Nephron progenitor cell (in vitro differentiated cells): ENCODE measurements at regions not wholly inside any gene's neighbourhood (a gene's known extent, or its start where the extent isn't known, plus 50 kb on each side); places are given as distances from the start of the nearest gene placed in this dataset.

Experiments
- DNase-seq: peaks from one replicate; pipeline ENCODE4 v3.0.0; 2021
- H3K27ac Mint-ChIP-seq: 2 replicates; pipeline ENCODE4 v1.8.0; 2021; ENCODE audit warnings: mild to moderate bottlenecking, moderate library complexity, mixed read lengths
- H3K27me3 Mint-ChIP-seq: 2 replicates; pipeline ENCODE4 v1.8.0; 2021; ENCODE audit warnings: mild to moderate bottlenecking, low read depth, mixed read lengths; ENCODE audit not compliant: poor library complexity
- H3K36me3 Mint-ChIP-seq: 2 replicates; pipeline ENCODE4 v1.8.0; 2021; ENCODE audit warnings: low read depth, mixed read lengths
- H3K4me1 Mint-ChIP-seq: 2 replicates; pipeline ENCODE4 v1.8.0; 2021; ENCODE audit warnings: mixed read lengths
- H3K4me3 Mint-ChIP-seq: 2 replicates; pipeline ENCODE4 v1.8.0; 2021; ENCODE audit warnings: mild to moderate bottlenecking, moderate library complexity, mixed read lengths
- H3K9me3 Mint-ChIP-seq: 2 replicates; pipeline ENCODE4 v1.8.0; 2021; ENCODE audit warnings: mild to moderate bottlenecking, moderate library complexity, mixed read lengths
- TF ChIP-seq, protein P1 (sequence below): fragments of 200-600 bp; sonication (generic); IDR thresholded peaks from 2 replicates; pipeline ENCODE4 v1.5.0; 2021; ENCODE audit warnings: antibody characterized with exemption

GRCh38 chr10:37667736-37668135, 189.7 kb downstream of the ZNF248 start:
- H3K27ac Mint-ChIP-seq = no peak overlapping the region
- DNase-seq = no peak
- H3K4me1 Mint-ChIP-seq = no peaks in the 10 kb centered on the region
- H3K36me3 Mint-ChIP-seq = peaks cover 7% of the 10 kb centered on the region
- no peak overlapping the region for H3K4me3 Mint-ChIP-seq
- TF ChIP-seq, protein P1, sequence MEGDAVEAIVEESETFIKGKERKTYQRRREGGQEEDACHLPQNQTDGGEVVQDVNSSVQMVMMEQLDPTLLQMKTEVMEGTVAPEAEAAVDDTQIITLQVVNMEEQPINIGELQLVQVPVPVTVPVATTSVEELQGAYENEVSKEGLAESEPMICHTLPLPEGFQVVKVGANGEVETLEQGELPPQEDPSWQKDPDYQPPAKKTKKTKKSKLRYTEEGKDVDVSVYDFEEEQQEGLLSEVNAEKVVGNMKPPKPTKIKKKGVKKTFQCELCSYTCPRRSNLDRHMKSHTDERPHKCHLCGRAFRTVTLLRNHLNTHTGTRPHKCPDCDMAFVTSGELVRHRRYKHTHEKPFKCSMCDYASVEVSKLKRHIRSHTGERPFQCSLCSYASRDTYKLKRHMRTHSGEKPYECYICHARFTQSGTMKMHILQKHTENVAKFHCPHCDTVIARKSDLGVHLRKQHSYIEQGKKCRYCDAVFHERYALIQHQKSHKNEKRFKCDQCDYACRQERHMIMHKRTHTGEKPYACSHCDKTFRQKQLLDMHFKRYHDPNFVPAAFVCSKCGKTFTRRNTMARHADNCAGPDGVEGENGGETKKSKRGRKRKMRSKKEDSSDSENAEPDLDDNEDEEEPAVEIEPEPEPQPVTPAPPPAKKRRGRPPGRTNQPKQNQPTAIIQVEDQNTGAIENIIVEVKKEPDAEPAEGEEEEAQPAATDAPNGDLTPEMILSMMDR = no peak
- H3K27me3 Mint-ChIP-seq = peaks cover 3% of the 10 kb centered on the region
- peaks cover 83% of the 10 kb centered on the region for H3K9me3 Mint-ChIP-seq

- DNase-seq = no peak
- Mint-ChIP-seq H3K27ac (no peak overlapping the region), H3K36me3 (no peaks in the 10 kb centered on the region), H3K27me3 (no peaks in the 10 kb centered on the region), H3K9me3 (peaks cover 91% of the 10 kb centered on the region), H3K4me1 (no peaks in the 10 kb centered on the region), H3K4me3 (no peak overlapping the region)
- TF ChIP-seq, protein P1 = no peak
Observed at GRCh38 chr10:37654466-37654865, 202.9 kb downstream of the ZNF248 start.

GRCh38 chr10:37643187-37643586, 214.2 kb downstream of the ZNF248 start:
- peaks cover 81% of the 10 kb centered on the region for H3K9me3 Mint-ChIP-seq
- DNase-seq = no peak
- H3K27me3 Mint-ChIP-seq = no peaks in the 10 kb centered on the region
- H3K4me1 Mint-ChIP-seq = no peaks in the 10 kb centered on the region
- peaks cover 7% of the 10 kb centered on the region for H3K36me3 Mint-ChIP-seq
- H3K4me3 Mint-ChIP-seq = no peak overlapping the region
- TF ChIP-seq, protein P1 = no peak
- no peak overlapping the region for H3K27ac Mint-ChIP-seq

DNA sequence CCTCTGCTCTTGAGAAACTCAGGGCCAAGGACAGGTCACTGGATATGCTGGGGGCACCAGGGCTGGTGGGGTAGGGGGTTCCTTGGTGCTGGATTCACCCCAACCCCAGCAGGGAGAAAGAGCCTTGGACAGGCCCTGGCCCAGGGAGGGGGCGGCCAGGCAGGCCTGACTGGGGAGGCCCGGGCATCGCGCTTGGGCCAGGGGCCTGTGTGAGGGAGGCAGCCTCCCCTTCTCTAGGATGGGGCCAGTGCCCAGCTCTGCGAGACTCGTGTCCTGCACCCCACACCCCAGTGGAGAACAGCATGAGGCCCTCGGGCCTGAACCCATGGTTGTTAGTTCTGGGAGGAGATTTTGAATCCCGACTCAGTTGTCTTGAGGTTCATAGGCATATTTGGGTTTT, 217.1 kb downstream of the ZNF248 start:
- H3K27me3 Mint-ChIP-seq = no peaks in the 10 kb centered on the region
- H3K4me1 Mint-ChIP-seq = no peaks in the 10 kb centered on the region
- no peak overlapping the region for H3K27ac Mint-ChIP-seq
- TF ChIP-seq, protein P1 = no peak
- H3K4me3 Mint-ChIP-seq = no peak overlapping the region
- DNase-seq = no peak
- peaks cover 87% of the 10 kb centered on the region for H3K9me3 Mint-ChIP-seq
- H3K36me3 Mint-ChIP-seq = peaks cover 7% of the 10 kb centered on the region

DNA sequence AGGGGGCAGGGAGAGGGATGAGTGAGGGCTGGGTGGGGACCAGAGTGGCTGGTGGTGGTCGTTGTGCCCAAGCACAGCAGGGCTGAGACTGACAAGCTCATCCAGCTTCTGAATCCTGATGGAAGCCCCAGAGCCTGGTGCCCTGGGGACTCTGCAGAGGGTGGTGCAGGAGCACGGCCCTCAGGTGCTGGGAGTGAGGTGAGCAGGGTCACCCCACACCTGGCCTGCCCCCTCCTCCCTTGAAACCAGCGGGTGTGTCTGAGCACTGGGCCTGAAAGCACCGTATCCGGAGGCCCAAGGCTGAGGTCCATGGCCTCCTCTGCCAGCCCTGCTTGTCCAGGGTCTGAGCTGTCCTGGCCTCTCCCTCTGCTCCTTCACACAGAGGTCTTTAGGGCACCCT, 218.2 kb downstream of the ZNF248 start:
- H3K4me3 Mint-ChIP-seq = no peak overlapping the region
- H3K4me1 Mint-ChIP-seq = no peaks in the 10 kb centered on the region
- DNase-seq = no peak
- H3K27me3 Mint-ChIP-seq = no peaks in the 10 kb centered on the region
- peaks cover 84% of the 10 kb centered on the region for H3K9me3 Mint-ChIP-seq
- peaks cover 7% of the 10 kb centered on the region for H3K36me3 Mint-ChIP-seq
- no peak overlapping the region for H3K27ac Mint-ChIP-seq
- TF ChIP-seq, protein P1 = no peak

- Mint-ChIP-seq H3K9me3 (peaks cover 85% of the 10 kb centered on the region), H3K4me3 (no peak overlapping the region), H3K4me1 (no peaks in the 10 kb centered on the region), H3K27me3 (no peaks in the 10 kb centered on the region), H3K27ac (no peak overlapping the region), H3K36me3 (peaks cover 7% of the 10 kb centered on the region)
- DNase-seq = no peak
- TF ChIP-seq, protein P1 = no peak
Observed at GRCh38 chr10:37638569-37638968, 218.8 kb downstream of the ZNF248 start.
